SK-MEL-5 (cell line): ENCODE measurements at regions not wholly inside any gene's neighbourhood (a gene's known extent, or its start where the extent isn't known, plus 50 kb on each side); places are given as distances from the start of the nearest gene placed in this dataset.
"Not testable (repeated sequence)": the region's sequence is repeated elsewhere in the genome, so short reads cannot be mapped to it uniquely, and the experiment has no call there.

Experiments
- DNase-seq: peaks from one replicate; pipeline ENCODE4 v3.0.0-alpha.2; 2016; ENCODE audit warnings: low read depth, low spot score
- in situ Hi-C: cut with HindIII; loops from 2 replicates; pipeline ENCODE4 v1.10.0; 2016; ENCODE audit warnings: low sequenced_read_pairs, high pct_unique_total_duplicates, low pct_unique_long_range_greater_than_20kb

DNA sequence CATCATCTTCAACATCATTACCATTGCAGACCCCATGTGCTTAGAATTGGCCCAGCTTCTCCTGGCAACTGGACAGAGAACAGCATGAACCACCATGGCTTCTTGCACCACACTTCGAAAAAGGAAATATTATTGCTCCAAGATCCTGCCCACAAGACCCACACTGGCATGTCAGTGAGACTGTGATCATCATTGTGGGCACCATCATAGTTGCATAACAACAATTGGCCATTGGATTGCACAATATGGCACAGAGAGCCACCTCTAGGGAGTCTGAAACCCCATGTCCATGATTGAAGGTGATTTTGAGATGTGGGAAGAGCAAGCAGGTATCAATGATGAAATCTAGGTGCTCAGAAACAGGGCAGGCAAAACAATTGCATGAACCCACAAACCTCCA is 918.9 kb downstream of the GRID1 start:
- in situ Hi-C loops = no loop called here
- no peak for DNase-seq

DNA sequence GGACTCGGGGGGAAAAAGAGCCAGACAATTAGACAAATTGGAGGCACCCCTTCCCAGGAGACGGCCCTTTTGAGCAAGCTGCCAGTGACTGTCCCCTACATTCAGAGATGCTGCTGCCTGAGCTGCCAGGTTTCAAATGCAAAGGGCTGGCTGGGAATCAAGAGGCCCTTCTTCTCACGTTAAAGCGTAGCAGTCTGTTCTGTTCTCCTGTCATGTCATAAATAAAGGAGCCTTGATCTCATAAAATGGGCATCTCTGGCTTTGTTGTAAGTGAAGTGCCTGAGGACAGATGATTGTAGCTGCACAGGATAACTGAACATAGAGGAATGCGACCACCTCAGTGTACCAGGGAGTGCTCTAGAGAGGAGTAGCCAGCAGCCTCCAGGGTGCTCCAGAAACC is 917.9 kb downstream of the GRID1 start:
- DNase-seq = no peak
- in situ Hi-C loops = no loop called here

GRCh38 chr10:85454386-85454785 is 912.2 kb downstream of the GRID1 start:
- DNase-seq = no peak
- in situ Hi-C loops = no loop called here

- no peak for DNase-seq
Observed at GRCh38 chr10:85457191-85457590, 909.4 kb downstream of the GRID1 start.

GRCh38 chr10:85458324-85458723 is 908.3 kb downstream of the GRID1 start:
- in situ Hi-C loops = no loop called here
- DNase-seq = peak; percentile 36

More at GRCh38 chr10:85457191-85457590, 909.4 kb downstream of the GRID1 start:
- in situ Hi-C loops = no loop called here

DNA sequence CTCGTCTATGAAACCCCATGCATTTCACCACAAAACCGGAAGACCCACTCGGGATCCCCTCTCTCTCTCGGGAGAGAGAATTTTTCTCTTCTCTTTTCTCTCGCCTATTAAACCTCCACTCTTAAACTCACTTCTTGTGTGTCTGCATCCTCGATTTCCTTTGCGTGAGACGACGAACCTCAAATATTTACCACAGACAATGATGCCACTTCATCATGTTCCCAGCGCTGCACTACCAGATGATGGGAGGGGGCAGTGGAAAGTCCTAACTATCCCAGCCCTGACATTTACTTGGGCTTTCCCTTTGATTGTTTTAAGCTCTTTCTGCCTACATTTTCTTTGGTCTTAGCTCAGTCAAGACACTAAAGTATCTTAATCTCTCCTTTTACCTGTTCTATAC is 906.7 kb downstream of the GRID1 start:
- in situ Hi-C loops = no loop called here

GRCh38 chr10:85464336-85464735 is 902.3 kb downstream of the GRID1 start:
- in situ Hi-C loops = no loop called here
- no peak for DNase-seq

More for the DNA sequence above, 906.7 kb downstream of the GRID1 start:
- DNase-seq = peak; percentile 44

- in situ Hi-C loops = no loop called here
- DNase-seq = no peak
Observed at GRCh38 chr10:85477979-85478378, 888.6 kb downstream of the GRID1 start.

- DNase-seq = peak; percentile 64
- in situ Hi-C loops = no loop called here
Observed at GRCh38 chr10:85490431-85490830, 876.2 kb downstream of the GRID1 start.

DNA sequence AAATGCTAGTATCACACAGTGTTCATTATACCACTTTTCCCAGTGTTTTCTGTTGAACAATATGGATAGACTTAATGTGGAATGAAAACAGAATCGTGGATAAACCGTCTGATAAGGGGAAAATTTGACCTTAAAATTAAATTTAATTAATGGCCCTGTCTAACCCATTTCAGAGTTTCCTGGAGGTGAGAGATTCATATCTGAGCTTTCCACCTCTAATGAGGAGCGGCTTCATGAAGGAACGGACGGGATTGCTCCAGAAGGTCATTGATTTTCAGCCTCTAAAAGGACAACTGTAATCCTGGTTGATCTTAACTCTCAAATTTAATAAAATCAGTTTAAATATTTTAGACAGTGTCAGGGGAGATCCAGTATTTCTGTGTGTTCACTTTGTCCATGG is 874.9 kb downstream of the GRID1 start:
- in situ Hi-C loops = no loop called here

DNA sequence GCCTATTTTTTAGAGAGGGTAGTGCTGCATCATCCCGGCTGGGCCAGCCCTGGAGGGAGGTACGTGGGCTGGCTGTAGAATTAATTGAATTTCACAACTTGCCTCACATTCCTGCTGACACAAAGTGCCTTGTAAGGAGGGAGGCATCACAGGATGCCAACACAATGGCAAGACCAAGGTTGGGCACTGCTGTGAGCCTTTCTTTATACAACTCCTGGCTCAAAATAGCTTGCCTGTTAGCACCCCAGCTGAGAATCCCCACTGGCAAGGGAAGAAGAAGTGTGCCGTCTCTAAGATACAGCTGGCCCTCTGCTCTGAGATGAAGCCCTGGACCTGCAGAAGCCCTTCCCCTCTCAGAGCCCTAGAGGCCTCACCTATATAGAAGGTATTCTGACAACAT is 873.9 kb downstream of the GRID1 start:
- DNase-seq = peak; percentile 19
- in situ Hi-C loops = no loop called here

More for the DNA sequence above, 874.9 kb downstream of the GRID1 start:
- no peak for DNase-seq

DNA sequence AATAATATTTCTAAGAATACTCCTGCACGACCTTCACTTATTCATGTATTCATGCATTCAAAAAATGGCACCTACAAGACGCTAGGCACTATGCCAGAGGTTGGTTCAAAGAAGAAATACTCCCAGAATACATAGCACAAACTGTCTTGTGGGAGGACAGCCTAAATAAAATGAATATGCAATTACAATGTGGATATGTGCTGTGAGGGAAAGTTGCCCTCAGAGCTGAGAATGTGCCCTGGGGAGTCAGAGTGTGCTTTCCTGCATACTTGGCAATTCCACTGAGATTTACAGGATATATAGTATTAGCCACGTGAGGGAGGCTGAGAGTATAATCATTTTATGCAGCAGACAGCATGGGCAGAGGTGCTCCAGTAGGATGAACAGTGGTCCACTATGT is 872.9 kb downstream of the GRID1 start:
- in situ Hi-C loops = no loop called here
- no peak for DNase-seq

- in situ Hi-C loops, DNase-seq: not testable (repeated sequence)
Observed at GRCh38 chr10:85504641-85505040, 862.0 kb downstream of the GRID1 start.

DNA sequence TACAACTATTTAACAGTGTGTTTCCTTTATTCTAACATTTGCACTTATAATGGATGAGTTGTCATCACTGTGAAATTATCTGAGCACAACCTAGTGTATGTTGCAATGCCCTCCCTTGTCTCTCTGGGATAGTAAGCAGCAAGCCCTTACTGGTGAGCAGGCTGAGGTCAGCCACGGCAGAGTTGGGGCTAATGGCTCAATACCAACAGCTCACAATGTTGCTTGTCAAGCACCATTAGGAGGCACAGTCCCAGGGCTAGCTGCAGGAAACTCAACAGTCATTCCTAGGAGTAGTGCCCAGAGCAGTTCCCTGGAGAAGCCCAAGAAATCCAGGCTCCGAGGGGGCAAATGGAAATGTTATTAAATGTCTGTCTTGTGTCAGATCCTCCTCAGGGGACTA is 858.4 kb downstream of the GRID1 start:
- in situ Hi-C loops = no loop called here

GRCh38 chr10:85510682-85511081 is 855.9 kb downstream of the GRID1 start:
- in situ Hi-C loops = no loop called here
- peak; percentile 40 for DNase-seq

More for the DNA sequence above, 858.4 kb downstream of the GRID1 start:
- no peak for DNase-seq

- DNase-seq = no peak
- in situ Hi-C loops = no loop called here
Observed at GRCh38 chr10:85513436-85513835, 853.2 kb downstream of the GRID1 start.

DNA sequence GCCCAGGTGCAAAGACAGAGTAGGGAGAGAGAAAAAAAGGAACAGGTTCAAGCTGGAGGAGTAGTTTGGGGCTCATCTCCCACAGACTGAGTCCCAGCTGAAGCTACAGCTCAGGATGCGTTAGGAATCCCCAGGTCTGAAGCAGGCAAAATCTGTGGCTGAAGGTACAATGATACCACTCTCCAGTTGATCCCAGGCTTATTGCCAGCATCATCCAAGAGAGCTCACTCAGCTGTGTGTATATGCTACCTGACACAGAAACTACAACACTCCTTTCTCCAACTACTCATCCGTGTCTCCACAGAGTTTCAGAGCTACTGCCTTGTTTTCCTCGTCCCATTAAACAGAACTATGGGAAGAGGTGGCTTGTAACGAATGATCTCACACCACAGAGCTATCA is 851.3 kb downstream of the GRID1 start:
- in situ Hi-C loops = no loop called here
- no peak for DNase-seq

GRCh38 chr10:85524001-85524666 is 842.5 kb downstream of the GRID1 start:
- in situ Hi-C loops = no loop called here
- DNase-seq = no peak

GRCh38 chr10:85527616-85528317 is 838.8 kb downstream of the GRID1 start:
- no peak for DNase-seq
- in situ Hi-C loops = no loop called here
